ENCODE measurements at regions not wholly inside any gene's neighbourhood (a gene's known extent, or its start where the extent isn't known, plus 50 kb on each side); places are given as distances from the start of the nearest gene placed in this dataset.
"Not testable (repeated sequence)": the region's sequence is repeated elsewhere in the genome, so short reads cannot be mapped to it uniquely, and the experiment has no call there.

GRCh38 chr13:40356011-40356410 is 310.4 kb downstream of the FOXO1 start:
- Histone ChIP-seq H3K4me1 (ENCODE audit: control insufficient read depth in 2 of 2, insufficient read depth in 1 of 2, low read depth in 1 of 2, low read length in 2 of 2) (peaks cover 8 to 10% of the 10 kb centered on the region in 2 donors), H3K9me3 (replicated peaks in 1 of 2; ENCODE audit: control insufficient read depth in 2 of 2, insufficient read depth in 1 of 2, low read depth in 1 of 2, low read length in 2 of 2) (no peaks in the 10 kb centered on the region), H3K36me3 (replicated peaks in 1 of 2; ENCODE audit: control insufficient read depth in 2 of 2, insufficient read depth in 2 of 2, low read length in 2 of 2) (no peaks in the 10 kb centered on the region), H3K4ac (ENCODE audit: low read length) (no peak overlapping the region), H3K27me3 (ENCODE audit: control insufficient read depth in 3 of 3, insufficient read depth in 3 of 3, low read depth in 1 of 3, low read length in 3 of 3) (no peaks in the 10 kb centered on the region), H3K4me2 (ENCODE audit: insufficient read depth, low read length, poor library complexity, severe bottlenecking) (no peak overlapping the region), H2AK5ac (ENCODE audit: low read depth, low read length) (peak overlapping the region; percentile 69), H3K23ac (ENCODE audit: low read depth, low read length, poor library complexity) (no peak overlapping the region), H4K91ac (ENCODE audit: low read depth, low read length, poor library complexity) (no peak overlapping the region), H2BK120ac (ENCODE audit: low read depth, low read length) (no peak overlapping the region), H2AFZ (ENCODE audit: low read length) (no peak overlapping the region), H3K27ac (replicated peaks; ENCODE audit: low read length) (no peak overlapping the region), H3K9ac (ENCODE audit: low read depth, low read length, poor library complexity) (no peak overlapping the region), H3K79me1 (ENCODE audit: low read depth, low read length) (no peaks in the 10 kb centered on the region), H2BK12ac (ENCODE audit: low read length) (no peak overlapping the region), H4K8ac (ENCODE audit: low read depth, low read length) (no peak overlapping the region), H3K4me3 (ENCODE audit: low read length in 2 of 2) (no peak overlapping the region), H3K14ac (ENCODE audit: low read length) (no peak overlapping the region), H2BK5ac (ENCODE audit: low read length) (no peak overlapping the region), H3K18ac (ENCODE audit: low read length) (no peak overlapping the region), H2BK15ac (ENCODE audit: low read length) (no peak overlapping the region)
- DNase-seq (ENCODE audit: low spot score): no peak
- no CpG with 5 or more reads among the region's 6 CpGs for WGBS, 2 donors (ENCODE audit: extremely low coverage in 2 of 2, insufficient read length in 2 of 2, insufficient replicate concordance in 1 of 2)

DNA sequence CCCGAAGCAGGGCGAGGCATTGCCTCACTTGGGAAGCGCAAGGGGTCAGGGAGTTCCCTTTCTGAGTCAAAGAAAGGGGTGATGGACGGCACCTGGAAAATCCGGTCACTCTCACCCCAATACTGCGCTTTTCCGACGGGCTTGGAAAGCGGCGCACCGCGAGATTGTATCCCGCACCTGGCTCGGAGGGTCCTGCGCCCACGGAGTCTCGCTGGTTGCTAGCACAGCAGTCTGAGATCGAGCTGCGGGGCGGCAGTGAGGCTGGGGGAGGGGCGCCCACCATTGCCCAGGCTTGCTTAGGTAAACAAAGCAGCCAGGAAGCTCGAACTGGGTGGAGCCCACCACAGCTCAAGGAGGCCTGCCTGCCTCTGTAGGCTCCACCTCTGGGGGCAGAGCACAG is 310.0 kb downstream of the FOXO1 start:
- H3K79me1 ChIP-seq (ENCODE audit: low read depth, low read length); H3K9me3 ChIP-seq (replicated peaks in 1 of 2; ENCODE audit: control insufficient read depth in 2 of 2, insufficient read depth in 1 of 2, low read depth in 1 of 2, low read length in 2 of 2); H2AK5ac ChIP-seq (ENCODE audit: low read depth, low read length); H4K91ac ChIP-seq (ENCODE audit: low read depth, low read length, poor library complexity); H2BK120ac ChIP-seq (ENCODE audit: low read depth, low read length); H3K4me3 ChIP-seq (ENCODE audit: low read length in 2 of 2); H3K36me3 ChIP-seq (replicated peaks in 1 of 2; ENCODE audit: control insufficient read depth in 2 of 2, insufficient read depth in 2 of 2, low read length in 2 of 2); H3K4ac ChIP-seq (ENCODE audit: low read length); H4K8ac ChIP-seq (ENCODE audit: low read depth, low read length); H3K14ac ChIP-seq (ENCODE audit: low read length); H3K9ac ChIP-seq (ENCODE audit: low read depth, low read length, poor library complexity); H3K23ac ChIP-seq (ENCODE audit: low read depth, low read length, poor library complexity); DNase-seq (ENCODE audit: low spot score); H2BK15ac ChIP-seq (ENCODE audit: low read length); H2BK5ac ChIP-seq (ENCODE audit: low read length); H3K27me3 ChIP-seq (ENCODE audit: control insufficient read depth in 3 of 3, insufficient read depth in 3 of 3, low read depth in 1 of 3, low read length in 3 of 3); H2BK12ac ChIP-seq (ENCODE audit: low read length); H3K4me2 ChIP-seq (ENCODE audit: insufficient read depth, low read length, poor library complexity, severe bottlenecking); H3K27ac ChIP-seq (replicated peaks; ENCODE audit: low read length); H3K4me1 ChIP-seq (ENCODE audit: control insufficient read depth in 2 of 2, insufficient read depth in 1 of 2, low read depth in 1 of 2, low read length in 2 of 2): not testable (repeated sequence)
- Histone ChIP-seq H3K18ac (ENCODE audit: low read length) (peak overlapping the region; percentile 38), H2AFZ (ENCODE audit: low read length) (peak overlapping the region; percentile 56)
- WGBS, 2 donors (ENCODE audit: extremely low coverage in 2 of 2, insufficient read length in 2 of 2, insufficient replicate concordance in 1 of 2): no CpG with 5 or more reads among the region's 22 CpGs

GRCh38 chr13:40362502-40362901 is 303.9 kb downstream of the FOXO1 start:
- no CpG with 5 or more reads among the region's 5 CpGs for WGBS, 2 donors (ENCODE audit: extremely low coverage in 2 of 2, insufficient read length in 2 of 2, insufficient replicate concordance in 1 of 2)
- Histone ChIP-seq H2BK15ac (ENCODE audit: low read length) (no peak overlapping the region), H3K4me1 (ENCODE audit: control insufficient read depth in 2 of 2, insufficient read depth in 1 of 2, low read depth in 1 of 2, low read length in 2 of 2) (peaks cover 2 to 4% of the 10 kb centered on the region in 2 donors), H2AFZ (ENCODE audit: low read length) (no peak overlapping the region), H3K18ac (ENCODE audit: low read length) (no peak overlapping the region), H3K9ac (ENCODE audit: low read depth, low read length, poor library complexity) (no peak overlapping the region), H4K8ac (ENCODE audit: low read depth, low read length) (no peak overlapping the region), H2BK12ac (ENCODE audit: low read length) (no peak overlapping the region), H4K91ac (ENCODE audit: low read depth, low read length, poor library complexity) (no peak overlapping the region), H2BK5ac (ENCODE audit: low read length) (no peak overlapping the region), H3K4me2 (ENCODE audit: insufficient read depth, low read length, poor library complexity, severe bottlenecking) (no peak overlapping the region), H2AK5ac (ENCODE audit: low read depth, low read length) (no peak overlapping the region), H2BK120ac (ENCODE audit: low read depth, low read length) (no peak overlapping the region), H3K9me3 (replicated peaks in 1 of 2; ENCODE audit: control insufficient read depth in 2 of 2, insufficient read depth in 1 of 2, low read depth in 1 of 2, low read length in 2 of 2) (no peaks in the 10 kb centered on the region), H3K4me3 (ENCODE audit: low read length in 2 of 2) (no peak overlapping the region), H3K27ac (replicated peaks; ENCODE audit: low read length) (no peak overlapping the region), H3K27me3 (ENCODE audit: control insufficient read depth in 3 of 3, insufficient read depth in 3 of 3, low read depth in 1 of 3, low read length in 3 of 3) (no peaks in the 10 kb centered on the region), H3K4ac (ENCODE audit: low read length) (no peak overlapping the region), H3K23ac (ENCODE audit: low read depth, low read length, poor library complexity) (no peak overlapping the region), H3K14ac (ENCODE audit: low read length) (no peak overlapping the region), H3K79me1 (ENCODE audit: low read depth, low read length) (no peaks in the 10 kb centered on the region), H3K36me3 (replicated peaks in 1 of 2; ENCODE audit: control insufficient read depth in 2 of 2, insufficient read depth in 2 of 2, low read length in 2 of 2) (no peaks in the 10 kb centered on the region)
- DNase-seq (ENCODE audit: low spot score): no peak

GRCh38 chr13:40363653-40364052 is 302.8 kb downstream of the FOXO1 start:
- Histone ChIP-seq H3K36me3 (replicated peaks in 1 of 2; ENCODE audit: control insufficient read depth in 2 of 2, insufficient read depth in 2 of 2, low read length in 2 of 2) (no peaks in the 10 kb centered on the region), H3K4me2 (ENCODE audit: insufficient read depth, low read length, poor library complexity, severe bottlenecking) (no peak overlapping the region), H3K4me1 (ENCODE audit: control insufficient read depth in 2 of 2, insufficient read depth in 1 of 2, low read depth in 1 of 2, low read length in 2 of 2) (peaks cover 4 to 7% of the 10 kb centered on the region in 2 donors), H2BK5ac (ENCODE audit: low read length) (no peak overlapping the region), H2BK120ac (ENCODE audit: low read depth, low read length) (no peak overlapping the region), H4K8ac (ENCODE audit: low read depth, low read length) (no peak overlapping the region), H3K18ac (ENCODE audit: low read length) (no peak overlapping the region), H3K4me3 (ENCODE audit: low read length in 2 of 2) (no peak overlapping the region), H3K23ac (ENCODE audit: low read depth, low read length, poor library complexity) (no peak overlapping the region), H3K9me3 (replicated peaks in 1 of 2; ENCODE audit: control insufficient read depth in 2 of 2, insufficient read depth in 1 of 2, low read depth in 1 of 2, low read length in 2 of 2) (no peaks in the 10 kb centered on the region), H4K91ac (ENCODE audit: low read depth, low read length, poor library complexity) (no peak overlapping the region), H3K4ac (ENCODE audit: low read length) (no peak overlapping the region), H2AFZ (ENCODE audit: low read length) (no peak overlapping the region), H2BK15ac (ENCODE audit: low read length) (no peak overlapping the region), H3K27ac (replicated peaks; ENCODE audit: low read length) (no peak overlapping the region), H3K27me3 (ENCODE audit: control insufficient read depth in 3 of 3, insufficient read depth in 3 of 3, low read depth in 1 of 3, low read length in 3 of 3) (no peaks in the 10 kb centered on the region), H2AK5ac (ENCODE audit: low read depth, low read length) (no peak overlapping the region), H3K79me1 (ENCODE audit: low read depth, low read length) (no peaks in the 10 kb centered on the region), H3K14ac (ENCODE audit: low read length) (no peak overlapping the region), H2BK12ac (ENCODE audit: low read length) (no peak overlapping the region), H3K9ac (ENCODE audit: low read depth, low read length, poor library complexity) (no peak overlapping the region)
- DNase-seq (ENCODE audit: low spot score): no peak
- WGBS, 2 donors (ENCODE audit: extremely low coverage in 2 of 2, insufficient read length in 2 of 2, insufficient replicate concordance in 1 of 2): no CpG with 5 or more reads among the region's 1 CpG

All from neuronal stem cell (in vitro differentiated cells).